ENCODE measurements at regions not wholly inside any gene's neighbourhood (a gene's known extent, or its start where the extent isn't known, plus 50 kb on each side); places are given as distances from the start of the nearest gene placed in this dataset.

DNA sequence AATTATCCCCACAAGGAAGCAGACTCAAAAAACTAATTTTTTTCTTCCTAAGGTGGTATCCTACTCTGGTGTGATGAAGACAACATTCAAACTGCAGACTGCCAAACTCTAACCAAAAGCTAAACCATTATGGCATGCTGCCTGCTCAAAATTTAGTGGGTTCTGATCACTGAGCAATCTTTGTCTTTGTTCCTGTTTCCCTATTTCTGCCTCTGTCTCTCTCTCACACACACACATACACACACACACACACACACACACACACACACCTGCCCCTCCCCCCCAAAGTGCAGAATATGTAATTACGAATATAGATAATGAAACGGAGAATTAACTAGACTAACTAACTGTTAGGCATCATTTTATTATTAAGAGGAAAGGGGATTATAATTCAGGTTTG, 1278.6 kb downstream of the PCDH7 start:
- no peak for DNase-seq

DNA sequence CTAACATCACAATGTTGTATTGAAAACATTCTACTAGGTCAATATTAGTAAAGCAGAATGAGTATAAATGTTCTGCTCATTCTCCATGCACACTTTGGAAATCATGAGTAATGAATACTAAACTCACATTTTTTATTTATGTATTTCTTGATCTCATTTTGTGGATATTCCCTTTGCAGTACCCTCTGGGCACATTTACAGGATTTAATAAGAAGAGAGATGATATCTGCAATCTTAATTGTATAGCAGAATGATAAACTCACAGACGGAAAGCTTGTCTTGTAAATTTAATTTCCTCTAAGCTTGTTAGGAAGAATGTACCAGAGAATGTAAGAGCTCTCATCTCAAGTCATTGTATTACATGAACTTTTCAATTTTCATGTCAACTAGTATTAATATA, 1279.7 kb downstream of the PCDH7 start:
- no peak for DNase-seq

DNA sequence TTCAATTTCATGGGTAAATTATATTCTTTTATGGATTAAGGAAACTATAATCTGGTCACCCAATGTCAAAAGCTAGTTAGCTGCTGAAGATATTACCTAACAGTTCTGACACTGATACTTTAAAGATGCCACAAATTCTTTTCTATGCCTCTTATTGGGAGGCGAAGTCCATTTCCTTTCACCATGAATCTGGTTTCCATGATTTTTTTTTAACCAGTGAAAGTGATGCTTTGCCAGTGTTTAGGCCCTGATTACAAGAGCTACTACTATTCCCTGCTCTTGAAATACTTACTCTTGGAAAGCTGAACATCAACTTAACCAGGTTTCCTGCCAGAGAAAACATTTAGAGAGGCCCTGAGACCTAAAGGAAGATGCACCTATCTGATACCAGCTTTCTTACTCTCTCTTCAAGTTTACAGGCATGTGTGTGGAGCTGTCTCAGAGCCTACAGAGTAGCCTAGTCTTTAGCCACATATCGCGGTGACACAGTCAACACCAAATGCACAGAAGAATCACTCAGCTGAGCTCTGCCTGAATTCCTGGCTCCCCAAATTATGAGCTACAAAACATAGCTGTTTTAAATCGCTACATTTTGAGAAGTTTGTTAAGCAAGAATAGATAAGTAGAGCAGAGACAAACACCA, 1280.8 kb downstream of the PCDH7 start:
- DNase-seq, result no peak

DNA sequence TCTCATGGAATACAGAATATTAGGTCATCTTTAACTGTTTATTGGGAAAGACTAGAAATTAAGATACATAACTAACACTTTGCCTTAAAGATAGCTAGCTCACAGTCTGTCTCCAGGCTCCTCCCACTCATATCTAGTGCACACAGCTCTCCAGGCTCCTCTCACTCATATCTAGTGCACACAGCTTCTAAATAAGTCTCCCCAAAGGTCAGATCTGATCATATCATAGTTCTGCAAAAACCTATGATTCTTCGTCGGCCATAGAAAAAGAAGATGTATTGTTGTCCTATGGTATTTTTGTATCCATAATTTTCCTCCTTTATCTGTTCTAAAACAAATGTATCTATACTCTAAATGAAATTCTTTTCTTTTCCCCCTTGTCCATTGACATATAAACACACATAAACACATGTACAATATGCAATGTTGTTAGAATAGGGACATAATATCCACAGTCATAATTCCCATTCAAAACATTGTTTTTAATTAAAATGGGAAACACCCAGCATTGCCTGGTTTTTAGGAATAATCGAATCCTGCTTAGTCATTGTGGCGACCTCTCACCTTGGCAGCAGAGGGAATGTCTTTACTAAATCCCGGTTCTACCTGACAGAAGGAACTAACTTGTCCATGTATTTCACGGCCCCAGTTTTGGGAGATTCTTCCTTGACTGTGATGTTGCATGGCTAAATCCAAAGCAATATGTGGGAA, 1282.0 kb downstream of the PCDH7 start:
- DNase-seq, result no peak

DNA sequence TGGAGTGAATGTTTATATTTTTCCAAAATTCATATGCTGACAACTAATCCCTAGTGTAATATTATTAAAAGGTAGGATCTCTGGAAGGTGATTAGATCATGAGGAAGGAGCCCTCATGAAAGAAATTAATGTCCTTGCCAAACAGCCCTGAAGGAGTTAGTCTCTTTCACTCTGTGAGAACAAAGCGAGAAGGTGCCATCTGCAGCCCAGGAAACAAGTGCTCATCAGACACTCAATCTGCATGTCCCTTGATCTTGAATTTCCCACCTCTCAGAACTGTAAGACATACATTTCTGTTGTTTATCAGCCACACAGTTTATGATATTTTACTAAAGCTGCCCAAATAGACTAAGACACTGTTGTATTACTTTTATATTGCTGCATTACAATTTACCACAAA, 1283.4 kb downstream of the PCDH7 start:
- DNase-seq, result no peak

DNA sequence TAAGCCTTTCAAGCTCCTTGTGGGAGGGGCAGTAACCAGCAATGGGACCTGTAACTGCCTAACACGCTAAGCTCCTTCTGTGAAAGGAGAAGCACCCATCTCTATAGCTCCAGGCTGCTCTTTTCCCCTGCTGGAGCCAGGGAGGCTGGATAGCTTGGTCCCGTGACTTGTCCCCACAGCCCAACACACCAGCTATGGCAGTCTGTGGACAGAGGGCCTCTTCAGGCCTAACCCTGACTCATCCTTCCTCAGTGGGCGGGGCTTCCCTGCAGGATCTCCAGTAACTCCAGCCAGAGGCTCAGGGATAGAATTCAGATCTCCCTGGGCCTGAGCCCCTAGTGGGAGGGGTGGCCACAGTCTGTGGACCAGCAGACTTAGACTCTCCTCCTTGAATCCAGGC, 1290.1 kb downstream of the PCDH7 start:
- no peak for DNase-seq

DNA sequence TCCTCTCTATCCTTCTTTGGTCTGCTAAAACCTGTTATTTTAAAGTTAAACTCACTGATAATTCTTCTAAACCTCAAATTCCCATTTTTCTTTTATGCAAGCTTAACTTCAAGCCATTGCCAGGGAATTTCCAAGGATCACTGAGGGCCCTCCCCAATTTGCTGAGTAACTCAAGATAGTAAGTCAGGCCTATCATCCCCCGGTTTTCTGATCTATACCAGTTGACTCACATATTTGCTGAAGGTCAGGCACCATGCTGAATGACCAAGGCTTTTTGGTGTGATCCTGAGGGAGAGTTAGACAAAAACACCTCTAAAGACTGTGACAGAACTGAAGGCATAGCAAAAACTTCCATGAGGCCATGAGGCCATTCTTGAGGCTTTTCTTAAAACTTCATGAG, 1301.9 kb downstream of the PCDH7 start:
- DNase-seq, result no peak

DNA sequence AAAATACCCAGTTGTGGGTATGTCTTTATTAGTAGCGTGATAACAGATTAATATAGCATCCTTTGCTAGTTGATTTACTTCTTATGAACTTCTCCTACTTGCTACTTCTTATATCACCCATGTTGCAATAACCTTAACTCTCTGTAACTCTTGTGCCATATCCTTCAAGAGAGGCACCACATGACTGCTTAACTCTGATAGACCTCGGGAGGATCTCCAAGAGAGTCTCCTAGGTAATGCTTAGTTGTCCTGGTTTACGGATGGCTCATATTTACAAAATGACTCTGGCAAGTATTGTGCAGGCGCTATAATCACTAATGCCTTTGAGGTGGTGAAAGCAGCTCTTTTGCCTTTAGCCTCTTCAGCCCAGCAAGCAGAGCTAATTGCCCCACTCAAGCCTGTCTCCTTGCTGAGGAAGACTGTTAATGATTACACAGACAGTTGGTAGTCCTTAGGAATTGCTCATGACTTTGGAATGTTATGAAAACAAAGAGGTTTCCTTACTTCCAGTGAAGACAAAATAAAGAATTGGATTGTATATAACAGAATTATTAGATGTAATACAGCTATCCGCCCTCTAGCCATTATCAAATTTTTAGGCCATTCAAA, 1305.8 kb downstream of the PCDH7 start:
- DNase-seq, result no peak

DNA sequence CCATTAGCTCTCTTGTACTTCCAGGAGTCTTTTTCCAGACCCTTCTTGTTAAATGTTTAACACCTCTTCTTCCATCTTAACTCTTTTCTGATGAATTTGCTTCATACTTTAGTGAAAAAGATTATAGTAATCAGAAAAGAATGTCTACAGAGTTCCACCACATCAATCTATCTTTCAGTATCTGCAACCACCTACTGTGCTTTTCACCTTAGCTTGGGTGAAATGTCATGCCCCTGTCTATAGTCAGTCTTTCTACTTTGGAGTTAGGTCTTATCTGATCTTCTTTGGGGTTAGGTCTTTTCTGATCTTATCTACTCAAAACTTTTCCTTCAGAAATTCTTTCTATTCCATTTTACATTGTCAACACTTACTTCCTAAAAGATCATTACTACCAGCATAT, 1310.2 kb downstream of the PCDH7 start:
- no peak for DNase-seq

DNA sequence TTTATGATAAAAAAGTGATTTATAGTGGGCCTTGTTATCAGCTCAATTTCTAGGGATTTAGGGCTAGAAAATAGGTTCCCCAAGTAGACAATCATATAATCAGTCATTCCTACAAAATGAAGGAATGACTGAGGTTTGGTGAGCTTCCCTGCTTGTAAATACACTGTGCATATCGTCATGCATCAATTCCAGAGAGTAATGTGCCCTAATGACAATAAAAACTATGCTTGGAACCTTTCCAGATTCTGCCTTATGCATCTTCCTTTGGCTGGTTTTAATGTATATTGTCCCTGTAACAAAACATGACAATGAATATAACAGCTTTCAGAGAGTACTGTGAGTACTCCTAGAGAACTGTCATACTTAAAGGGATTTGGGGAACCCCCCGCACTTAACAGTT, 1310.9 kb downstream of the PCDH7 start:
- DNase-seq, result no peak

DNA sequence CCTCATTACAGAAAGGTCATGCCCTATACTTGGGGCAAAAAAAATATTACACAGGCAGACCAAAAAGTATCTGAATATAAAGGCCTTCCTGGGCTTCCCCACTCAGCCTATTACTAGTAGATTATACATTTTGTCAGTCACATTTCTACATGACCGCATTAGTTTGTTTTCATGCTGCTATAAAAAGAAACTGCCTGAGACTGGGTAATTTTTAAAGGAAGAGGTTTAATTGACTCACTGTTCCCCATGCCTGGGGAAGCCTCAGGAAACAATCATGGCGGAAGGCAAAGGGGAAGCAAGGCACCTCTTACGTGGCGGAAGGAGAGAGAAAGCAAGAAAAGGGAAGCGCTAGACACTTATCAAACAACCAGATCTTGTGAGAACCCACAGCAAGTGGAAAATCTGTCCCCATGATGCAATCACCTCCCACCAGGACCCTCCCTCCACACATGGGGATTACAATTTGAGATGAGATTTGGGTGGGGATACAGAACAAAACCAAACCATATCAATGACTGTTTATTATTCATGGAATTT, 1312.0 kb downstream of the PCDH7 start:
- DNase-seq, result no peak

DNA sequence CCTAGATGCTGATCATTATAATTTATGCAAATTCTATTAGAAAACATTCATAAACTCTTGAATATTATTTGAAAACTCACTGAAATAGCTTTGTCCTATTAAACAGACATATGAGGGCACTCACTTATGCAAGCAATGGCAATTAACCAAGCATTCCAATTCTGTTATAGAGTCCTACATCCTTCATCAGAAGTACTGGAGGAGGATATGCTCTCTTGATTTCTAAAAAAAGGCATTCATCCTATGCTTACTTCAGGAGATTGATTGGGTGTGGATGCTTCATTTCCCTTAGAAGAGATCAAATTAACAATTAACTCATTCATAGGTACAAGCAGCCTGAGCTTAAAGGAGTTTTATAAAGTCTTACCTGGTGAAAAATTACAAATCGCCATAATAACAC, 1317.2 kb downstream of the PCDH7 start:
- no peak for DNase-seq

DNA sequence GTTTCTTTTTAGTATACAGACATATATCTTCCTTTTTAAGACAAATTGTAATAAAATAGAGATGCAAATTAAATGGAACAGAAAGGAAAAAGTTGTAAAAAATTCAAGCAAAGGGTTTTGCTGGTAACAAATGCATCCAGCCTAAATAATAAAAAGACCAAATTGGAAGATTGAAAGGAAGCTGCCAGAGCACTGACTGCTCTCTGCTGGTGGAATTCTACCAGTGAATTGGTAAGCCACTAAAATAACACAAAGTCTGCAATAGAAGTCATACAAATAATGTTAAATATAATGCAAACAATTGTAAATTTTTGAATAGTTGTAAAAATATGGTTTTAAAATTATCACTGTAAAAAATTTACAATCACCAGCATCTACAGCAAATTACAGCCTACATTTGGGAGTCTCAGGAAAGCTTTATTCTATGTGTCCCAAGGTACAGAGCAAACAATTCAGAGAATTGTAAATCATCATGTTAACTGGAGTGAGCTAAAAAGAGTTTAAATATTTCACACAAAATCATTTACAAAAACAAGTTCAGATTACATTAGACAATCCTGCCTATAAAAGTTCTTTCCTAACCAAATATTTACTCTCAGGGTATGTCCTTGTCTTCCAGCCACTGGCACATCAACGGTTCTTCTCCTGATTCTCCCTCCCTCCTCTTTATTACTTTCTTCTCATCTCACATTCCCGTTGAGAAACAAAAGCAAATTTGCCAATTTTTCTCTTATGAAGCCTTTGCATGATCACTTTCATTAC, 1322.5 kb downstream of the PCDH7 start:
- no peak for DNase-seq

DNA sequence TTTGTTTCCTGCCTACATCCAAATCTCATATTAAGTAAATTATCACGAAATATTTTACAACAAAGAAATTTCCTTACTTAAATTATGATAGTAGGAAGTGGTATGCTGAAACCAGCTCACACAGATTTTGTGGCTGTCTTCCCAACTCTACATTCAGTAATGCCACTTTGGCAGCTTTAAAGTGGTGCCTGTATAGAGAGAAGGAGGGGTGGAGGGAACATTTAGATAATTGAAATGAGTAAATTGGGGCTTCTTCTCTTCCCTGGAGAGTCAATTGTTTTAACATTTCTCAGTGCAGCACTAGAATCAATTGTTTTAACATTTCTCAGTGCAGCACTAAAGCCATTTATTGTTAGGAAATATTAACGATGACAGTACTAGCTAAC, 1323.1 kb downstream of the PCDH7 start:
- DNase-seq, result no peak

DNA sequence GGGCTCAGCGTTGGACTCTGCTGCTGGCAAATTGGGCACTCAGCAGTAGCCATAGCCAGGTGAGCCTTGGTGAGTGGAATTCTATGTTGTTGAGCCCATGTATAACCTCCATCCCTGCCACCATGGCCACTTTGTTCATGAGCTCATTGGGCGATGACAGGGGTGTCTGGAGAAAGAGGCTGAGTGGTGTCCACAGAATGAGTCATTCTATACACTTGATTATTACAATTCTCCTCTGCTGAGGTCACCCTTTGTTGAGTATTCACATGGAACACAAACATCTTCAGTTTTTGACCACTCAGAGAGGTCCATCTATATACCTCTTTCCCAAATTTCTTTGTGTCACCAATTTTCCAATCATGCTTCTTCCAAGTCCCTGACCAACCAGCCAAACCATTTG, 1341.7 kb downstream of the PCDH7 start:
- DNase-seq, result no peak

DNA sequence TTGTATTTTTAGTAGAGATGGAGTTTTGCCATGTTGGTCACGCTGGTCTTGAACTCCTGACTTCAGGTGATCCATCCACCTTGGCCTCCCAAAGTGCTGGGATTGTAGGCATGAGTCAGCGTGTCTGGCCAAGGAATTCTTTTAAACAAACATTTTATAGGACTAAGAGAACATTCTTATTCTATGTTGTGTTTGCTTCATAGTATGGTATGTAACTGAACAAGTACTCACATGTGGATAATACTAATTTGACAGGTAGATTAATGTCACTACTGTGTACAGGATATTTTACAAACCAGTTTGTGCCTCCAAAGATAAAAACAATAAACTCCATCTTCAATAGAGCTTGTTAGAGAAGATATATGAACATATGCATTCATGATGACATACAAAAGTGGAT, 1353.4 kb downstream of the PCDH7 start:
- DNase-seq, result no peak

DNA sequence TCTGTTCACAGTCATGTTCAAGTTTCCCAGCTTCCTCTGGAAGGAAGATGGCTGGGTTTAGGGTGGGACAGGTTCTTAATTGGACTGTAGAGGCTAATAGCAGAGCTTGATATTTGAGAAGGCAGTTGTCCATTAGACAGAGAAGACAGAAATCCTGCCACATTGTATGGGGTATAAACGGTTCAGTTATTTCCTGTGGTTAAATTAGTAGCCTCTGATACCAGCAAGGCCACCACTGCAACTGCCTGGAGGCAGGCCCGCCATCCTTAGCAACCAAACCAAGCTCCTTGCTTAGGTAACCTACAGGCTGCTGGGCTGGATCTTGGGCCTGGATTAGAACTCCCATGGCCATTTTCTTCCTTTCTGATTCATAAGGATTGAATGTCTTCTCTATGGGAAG, 1367.0 kb downstream of the PCDH7 start:
- DNase-seq, result no peak

DNA sequence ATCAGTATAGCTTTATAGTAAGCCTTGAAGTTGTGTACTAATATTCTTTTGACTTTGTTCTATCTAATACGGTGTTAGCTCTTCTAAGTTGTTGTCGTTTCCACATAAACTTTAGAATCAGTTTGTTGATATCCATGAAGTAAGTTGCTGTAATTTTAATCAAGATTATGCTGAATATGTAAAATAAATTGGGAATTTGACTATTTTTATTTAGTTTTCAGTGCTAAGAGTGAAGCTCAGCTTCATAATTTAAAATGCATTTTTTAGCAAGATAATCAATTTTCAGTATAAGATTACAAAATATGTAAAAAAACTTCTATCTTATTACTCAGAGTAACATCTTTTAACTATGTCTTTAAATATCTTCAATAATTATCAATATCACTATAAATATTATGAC, 1374.8 kb downstream of the PCDH7 start:
- no peak for DNase-seq

DNA sequence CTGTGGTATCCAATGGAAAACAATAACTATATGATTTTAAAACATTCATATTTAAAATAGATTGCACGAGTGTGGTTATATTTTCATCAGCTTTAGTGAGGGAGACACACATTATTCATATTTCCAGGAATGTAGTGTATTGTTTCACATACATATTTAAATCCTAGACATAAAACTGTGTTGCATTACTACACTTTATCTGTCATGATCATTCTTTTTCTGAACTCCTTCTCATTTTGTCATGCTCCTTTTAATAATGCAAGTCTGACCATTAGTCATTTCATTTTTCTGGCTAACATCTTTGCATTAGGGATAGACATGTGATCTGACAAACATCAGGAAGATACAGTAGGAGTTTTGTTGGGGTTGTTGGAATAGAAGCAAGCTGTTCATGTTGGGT, 1382.7 kb downstream of the PCDH7 start:
- DNase-seq, result no peak

DNA sequence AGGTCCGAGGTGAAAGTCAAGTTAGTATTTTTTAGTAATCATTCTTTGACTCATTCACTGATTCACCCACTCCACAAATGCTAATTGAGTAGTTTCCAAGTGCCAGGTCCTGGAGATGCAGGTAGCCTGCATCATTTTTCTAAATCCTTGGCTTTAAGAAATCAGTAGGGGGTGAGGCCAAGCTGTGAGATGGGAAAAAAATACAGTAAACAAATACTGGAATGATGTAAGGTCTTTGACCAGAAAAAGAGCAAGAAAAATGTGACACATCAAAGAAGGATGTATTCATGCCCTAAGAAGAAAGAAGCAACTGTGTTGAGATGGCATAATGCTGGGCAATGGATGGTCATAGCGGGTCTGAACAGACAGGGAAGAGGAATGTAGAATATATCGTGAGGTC, 1386.6 kb downstream of the PCDH7 start:
- no peak for DNase-seq

DNA sequence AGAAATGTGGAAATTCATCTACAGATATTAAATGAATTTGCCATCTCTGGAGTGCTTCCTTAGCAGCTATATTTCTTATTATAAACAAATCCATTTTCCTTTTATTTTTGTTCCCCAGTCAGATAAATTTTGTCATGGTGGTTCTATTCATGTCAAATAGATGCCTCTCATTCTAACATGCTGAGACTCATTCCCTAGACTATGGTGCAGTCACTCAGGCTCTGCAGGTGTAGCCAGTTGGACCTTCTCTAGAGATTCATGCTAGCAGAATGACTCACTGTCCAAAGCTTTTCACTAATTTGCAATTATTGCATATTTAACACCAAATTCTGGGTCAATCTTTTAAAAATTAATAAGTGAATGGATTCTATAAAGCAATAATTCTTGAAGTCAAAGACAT, 1392.7 kb downstream of the PCDH7 start:
- no peak for DNase-seq

DNA sequence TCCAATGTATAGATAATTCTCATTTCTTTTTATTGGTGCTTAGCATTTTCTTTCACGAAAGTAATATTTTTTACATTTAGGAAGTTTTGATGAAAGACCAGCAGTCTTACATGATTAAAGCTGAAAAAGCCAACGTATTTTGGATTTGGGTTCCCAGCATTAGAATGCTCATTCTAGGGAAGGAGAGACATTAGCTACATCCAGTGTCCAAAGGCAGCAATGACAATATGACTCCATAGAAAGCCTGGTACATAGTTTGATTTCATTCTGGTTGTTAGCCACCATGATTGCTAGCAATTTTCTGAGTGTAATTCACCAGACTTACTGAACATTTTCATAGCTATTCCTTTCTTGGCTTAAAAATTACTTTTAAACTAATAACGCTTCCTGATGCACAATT, 1397.5 kb downstream of the PCDH7 start:
- no peak for DNase-seq

DNA sequence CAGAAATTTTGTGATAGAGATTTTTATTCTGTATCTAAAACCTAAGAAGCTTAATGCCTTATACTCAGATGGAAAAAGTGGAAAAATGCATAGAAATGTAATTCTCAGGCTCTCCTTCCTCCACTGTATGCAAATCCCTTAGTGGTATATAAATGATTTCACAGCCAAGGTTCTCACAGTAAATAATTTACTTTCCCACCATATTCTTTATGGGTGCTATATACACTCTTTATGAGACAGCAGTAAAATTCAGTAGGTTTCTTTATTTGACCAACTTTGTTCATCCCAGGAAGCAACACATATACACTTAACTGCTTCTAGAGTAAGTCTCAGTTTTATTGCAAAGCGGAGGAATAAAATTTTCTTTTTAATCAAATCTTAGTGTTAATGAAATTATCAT, 1399.7 kb downstream of the PCDH7 start:
- no peak for DNase-seq

DNA sequence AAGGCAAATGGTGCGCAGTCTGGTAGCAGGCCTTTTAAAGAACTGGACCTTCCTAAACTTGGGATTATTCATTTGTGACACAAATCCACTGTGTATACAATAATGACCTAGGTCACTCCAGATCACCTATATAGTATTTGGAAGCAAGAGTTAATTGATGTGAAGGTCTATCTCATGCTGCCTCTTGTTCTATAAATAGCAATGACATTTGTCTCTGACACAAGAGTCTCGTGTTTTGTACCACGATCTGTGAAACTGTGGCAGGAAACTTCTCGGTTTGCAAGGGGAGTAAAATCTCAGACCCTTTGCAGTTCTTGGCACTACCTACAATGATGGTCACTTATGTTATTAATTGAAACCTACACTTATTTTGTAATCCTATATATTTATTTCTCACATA, 1408.4 kb downstream of the PCDH7 start:
- DNase-seq, result no peak

Measured in NK-92 treated with Interleukin-12 subunit alpha and Interleukin-12 subunit beta, amount 100 ng/mL, for 24 hours (cell line).